ENCODE measurements at regions not wholly inside any gene's neighbourhood (a gene's known extent, or its start where the extent isn't known, plus 50 kb on each side); places are given as distances from the start of the nearest gene placed in this dataset.

DNA sequence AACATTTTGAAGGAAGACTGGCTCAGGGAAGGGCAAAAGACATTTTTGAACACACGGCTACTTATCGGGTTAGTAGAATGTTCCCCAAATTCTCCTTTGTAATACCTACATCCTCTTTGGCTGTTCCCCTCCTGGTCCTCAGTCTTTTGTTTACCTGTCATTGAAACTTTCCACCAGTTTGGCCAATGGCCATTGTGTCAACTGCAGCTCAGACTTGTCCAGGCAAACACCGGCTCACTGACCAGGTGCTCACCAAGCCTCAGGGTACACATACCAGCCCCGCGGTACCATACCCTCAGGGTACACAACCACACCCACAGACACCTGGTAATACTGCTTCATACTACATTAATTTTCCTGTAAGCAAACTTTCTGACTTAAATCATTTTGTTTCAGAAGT, 84.8 kb upstream of the ZNF648 start:
- DNase-seq (ENCODE audit: low read depth): no peak
- TF ChIP-seq, protein P1, sequence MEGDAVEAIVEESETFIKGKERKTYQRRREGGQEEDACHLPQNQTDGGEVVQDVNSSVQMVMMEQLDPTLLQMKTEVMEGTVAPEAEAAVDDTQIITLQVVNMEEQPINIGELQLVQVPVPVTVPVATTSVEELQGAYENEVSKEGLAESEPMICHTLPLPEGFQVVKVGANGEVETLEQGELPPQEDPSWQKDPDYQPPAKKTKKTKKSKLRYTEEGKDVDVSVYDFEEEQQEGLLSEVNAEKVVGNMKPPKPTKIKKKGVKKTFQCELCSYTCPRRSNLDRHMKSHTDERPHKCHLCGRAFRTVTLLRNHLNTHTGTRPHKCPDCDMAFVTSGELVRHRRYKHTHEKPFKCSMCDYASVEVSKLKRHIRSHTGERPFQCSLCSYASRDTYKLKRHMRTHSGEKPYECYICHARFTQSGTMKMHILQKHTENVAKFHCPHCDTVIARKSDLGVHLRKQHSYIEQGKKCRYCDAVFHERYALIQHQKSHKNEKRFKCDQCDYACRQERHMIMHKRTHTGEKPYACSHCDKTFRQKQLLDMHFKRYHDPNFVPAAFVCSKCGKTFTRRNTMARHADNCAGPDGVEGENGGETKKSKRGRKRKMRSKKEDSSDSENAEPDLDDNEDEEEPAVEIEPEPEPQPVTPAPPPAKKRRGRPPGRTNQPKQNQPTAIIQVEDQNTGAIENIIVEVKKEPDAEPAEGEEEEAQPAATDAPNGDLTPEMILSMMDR (conservative IDR thresholded peaks at IDR 0.05; ENCODE audit: low read depth, low read length): no peak
- H3K4me3 ChIP-seq (ENCODE audit: low read length): no peak overlapping the region

DNA sequence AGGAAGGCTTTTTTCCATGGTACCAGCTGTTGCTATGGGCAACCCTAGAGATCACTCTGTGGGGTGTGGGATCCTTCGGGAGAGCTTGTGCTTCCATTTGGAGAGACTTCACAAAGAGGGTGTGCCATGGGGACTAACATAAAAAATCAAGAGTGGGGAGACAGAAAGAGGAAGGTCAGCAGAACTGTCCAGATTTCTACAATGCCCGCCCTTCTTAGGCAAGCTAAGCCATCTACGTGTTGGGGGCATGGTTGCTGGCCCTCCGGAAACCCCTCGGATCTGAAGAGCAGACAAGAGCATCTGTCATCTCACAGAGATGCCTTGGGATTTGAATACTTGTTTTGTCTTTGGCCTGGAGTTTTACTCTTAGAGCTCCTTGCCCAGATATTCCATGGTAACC, 83.9 kb upstream of the ZNF648 start:
- DNase-seq (ENCODE audit: low read depth): no peak
- TF ChIP-seq, protein P1 (conservative IDR thresholded peaks at IDR 0.05; ENCODE audit: low read depth, low read length): no peak
- H3K4me3 ChIP-seq (ENCODE audit: low read length): no peak overlapping the region

DNA sequence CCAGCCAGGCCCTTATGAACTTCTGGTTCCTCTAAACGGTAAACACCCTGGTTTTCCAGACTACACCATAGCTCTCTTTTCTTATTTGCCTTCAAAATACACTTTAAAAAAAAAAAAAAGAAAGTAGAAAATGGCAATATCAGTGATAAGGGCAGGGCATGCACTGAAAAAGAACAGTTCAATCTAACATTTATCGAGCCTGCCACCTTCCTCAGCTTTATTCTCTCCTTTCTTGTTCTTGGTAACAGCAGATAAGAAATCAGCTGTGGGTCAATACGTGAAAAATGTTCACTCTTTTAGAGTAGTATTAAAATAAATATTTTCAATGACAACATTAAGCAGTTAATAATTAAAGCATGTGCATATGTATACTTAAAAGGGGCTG, 83.1 kb upstream of the ZNF648 start:
- H3K4me3 ChIP-seq (ENCODE audit: low read length): no peak overlapping the region
- TF ChIP-seq, protein P1 (conservative IDR thresholded peaks at IDR 0.05; ENCODE audit: low read depth, low read length): no peak
- no peak for DNase-seq (ENCODE audit: low read depth)

DNA sequence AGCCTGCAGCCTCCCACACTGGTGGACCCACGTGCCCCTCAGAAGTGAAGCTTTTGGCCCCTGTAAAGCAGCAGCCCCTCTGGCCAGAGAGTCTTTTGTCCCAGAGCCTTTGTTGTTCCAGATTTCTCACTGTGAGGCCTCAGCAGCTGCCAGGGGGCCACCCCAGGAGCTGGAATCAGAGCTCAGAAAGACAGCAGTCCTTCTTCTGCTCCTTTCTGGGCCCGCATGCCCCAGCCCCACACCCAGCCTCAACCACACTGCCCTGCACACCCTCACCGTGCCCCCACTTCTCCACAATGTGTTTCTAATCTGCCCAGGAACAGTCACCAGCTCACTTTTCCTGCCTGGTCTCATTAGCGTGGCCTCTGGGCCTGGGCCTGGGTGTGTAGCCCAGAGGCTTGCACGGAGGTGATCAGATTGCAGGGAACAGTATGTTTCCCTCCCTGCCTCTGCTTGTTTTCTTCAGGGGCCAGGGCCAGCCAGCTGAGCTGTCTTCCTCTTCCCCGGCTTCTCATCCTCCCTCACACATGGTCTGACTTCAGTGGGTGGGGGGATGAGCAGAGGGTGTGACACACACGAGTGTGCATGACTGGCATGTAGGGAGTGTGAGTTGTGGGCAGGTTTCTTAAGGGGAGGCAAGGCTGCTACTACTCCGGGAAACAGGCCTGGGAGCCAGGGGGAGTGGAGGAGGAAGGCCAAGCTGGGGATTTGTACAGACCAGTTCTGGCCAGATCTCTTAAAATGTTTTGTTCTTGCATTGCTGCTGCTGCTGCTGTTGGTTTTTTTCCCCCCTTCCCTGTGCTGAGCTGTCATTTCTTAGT, 82.5 kb upstream of the ZNF648 start:
- DNase-seq (ENCODE audit: low read depth): peak; percentile 54
- H3K4me3 ChIP-seq (ENCODE audit: low read length): no peak overlapping the region
- TF ChIP-seq, protein P1 (conservative IDR thresholded peaks at IDR 0.05; ENCODE audit: low read depth, low read length): no peak

DNA sequence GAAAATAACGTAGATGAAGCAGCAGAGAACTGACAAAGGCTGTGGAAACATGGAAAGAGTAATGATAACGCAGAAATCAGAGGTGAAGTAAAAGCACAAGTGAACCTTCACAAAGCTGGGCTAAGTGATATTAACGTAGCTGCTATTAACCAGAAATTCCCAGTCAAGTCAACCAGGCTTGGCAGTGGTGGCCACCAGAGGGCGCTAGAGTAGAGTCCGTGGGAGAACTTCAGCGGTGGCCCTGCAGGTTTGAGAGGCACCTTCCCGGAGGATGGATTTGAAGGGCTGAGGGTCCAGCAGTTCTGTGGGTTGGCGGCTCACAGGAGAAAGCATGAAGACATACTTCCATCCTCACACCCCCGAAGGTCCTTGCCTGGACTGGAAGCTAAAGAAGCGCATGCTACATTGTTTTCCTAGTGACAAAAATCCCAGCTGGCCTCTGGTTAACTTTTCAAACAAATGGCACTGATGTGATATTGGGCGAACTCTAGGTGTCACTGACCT, 81.7 kb upstream of the ZNF648 start:
- no peak overlapping the region for H3K4me3 ChIP-seq (ENCODE audit: low read length)
- TF ChIP-seq, protein P1 (conservative IDR thresholded peaks at IDR 0.05; ENCODE audit: low read depth, low read length): peak; percentile 96
- peak; percentile 54 for DNase-seq (ENCODE audit: low read depth)

DNA sequence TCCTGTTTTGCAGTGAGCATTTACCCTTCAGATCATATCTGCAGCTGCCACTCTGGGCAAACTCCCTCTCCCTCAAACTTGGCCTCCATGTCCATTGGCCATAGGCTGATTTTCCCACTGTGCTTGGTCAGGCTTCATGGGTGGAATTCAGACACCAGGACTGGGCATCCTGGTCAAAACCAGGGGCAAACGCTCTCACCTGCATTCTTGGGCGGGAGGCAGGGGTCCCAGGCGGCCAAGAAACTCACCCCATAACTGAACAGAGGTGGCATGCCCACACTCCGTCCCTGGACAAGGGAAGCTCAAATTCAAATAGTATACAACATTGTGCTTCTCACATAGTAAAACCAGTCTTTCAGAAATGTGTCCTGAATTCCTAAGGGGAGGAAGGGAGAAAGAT, 81.1 kb upstream of the ZNF648 start:
- TF ChIP-seq, protein P1 (conservative IDR thresholded peaks at IDR 0.05; ENCODE audit: low read depth, low read length): no peak
- no peak for DNase-seq (ENCODE audit: low read depth)
- H3K4me3 ChIP-seq (ENCODE audit: low read length): no peak overlapping the region

DNA sequence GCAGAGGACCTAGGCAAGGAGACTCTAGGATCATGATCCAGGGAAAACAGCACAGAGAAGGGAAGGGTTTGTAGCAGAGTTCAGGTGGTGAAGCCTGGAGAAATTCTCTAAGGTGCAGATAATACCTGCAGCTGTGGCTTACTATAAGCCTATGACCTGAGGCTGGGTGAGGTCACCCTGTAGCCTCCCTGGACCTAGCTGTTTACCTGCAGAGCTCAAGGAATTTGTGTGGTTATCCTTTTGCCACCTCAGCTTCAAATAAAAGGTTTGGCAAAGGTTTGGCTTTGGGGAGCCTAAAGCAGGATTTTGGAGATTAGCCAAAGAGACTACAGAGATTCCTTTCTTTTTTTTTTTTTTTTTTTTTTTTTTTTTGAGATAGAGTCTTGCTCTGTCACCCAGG, 79.5 kb upstream of the ZNF648 start:
- DNase-seq (ENCODE audit: low read depth): no peak
- no peak overlapping the region for H3K4me3 ChIP-seq (ENCODE audit: low read length)
- TF ChIP-seq, protein P1 (conservative IDR thresholded peaks at IDR 0.05; ENCODE audit: low read depth, low read length): no peak
